ENCODE measurements at regions not wholly inside any gene's neighbourhood (a gene's known extent, or its start where the extent isn't known, plus 50 kb on each side); places are given as distances from the start of the nearest gene placed in this dataset.

- no peak overlapping the region for H3K27ac ChIP-seq
- no peaks in the 10 kb centered on the region for H3K4me1 ChIP-seq (replicated peaks in 1 of 2)
- H3K4me3 ChIP-seq, result no peak overlapping the region
- TF ChIP-seq CTCF (IDR thresholded peaks at IDR 0.05), result no peak
- no peak for TF ChIP-seq POLR2A (IDR thresholded peaks at IDR 0.05)
- H3K36me3 ChIP-seq (replicated peaks in 1 of 2), result no peaks in the 10 kb centered on the region
- intact Hi-C loops (cut with DNase I), result loop anchor here in 1 of 2 donors (2.0 kb wide), 1 partner anchor 492 kb away; no protein-coding TSS in a partner anchor
- WGBS, 4 donors, result 77 to 88% (median 83%) methylated on average over 5 of the region's 5 CpGs
- no peak for DNase-seq
- H3K27me3 ChIP-seq, result no peaks in the 10 kb centered on the region
- H3K9me3 ChIP-seq (replicated peaks in 1 of 3), result peaks cover 0 to 8% (median 0%) of the 10 kb centered on the region in 3 donors
Measured at GRCh38 chr15:58268746-58269267, 130.6 kb downstream of the AQP9 start.

- intact Hi-C loops (cut with DNase I), result loop anchor here in 1 of 2 donors (2.0 to 10.0 kb wide), 2 partner anchors 285 to 491 kb away; no protein-coding TSS in a partner anchor
- H3K4me3 ChIP-seq, result no peak overlapping the region
- H3K9me3 ChIP-seq (replicated peaks in 1 of 3), result peaks cover 0 to 8% (median 0%) of the 10 kb centered on the region in 3 donors
- peak in 6 of 7 donors; percentile 24 to 55 (median 39) for DNase-seq
- H3K27ac ChIP-seq, result no peak overlapping the region
- no peaks in the 10 kb centered on the region for H3K36me3 ChIP-seq (replicated peaks in 1 of 2)
- no peaks in the 10 kb centered on the region for H3K4me1 ChIP-seq (replicated peaks in 1 of 2)
- 53 to 64% (median 59%) methylated on average over 10 of the region's 10 CpGs for WGBS, 4 donors
- TF ChIP-seq POLR2A (IDR thresholded peaks at IDR 0.05) (no peak), CTCF (IDR thresholded peaks at IDR 0.05) (peak; percentile 42 to 68 (median 67))
- H3K27me3 ChIP-seq, result no peaks in the 10 kb centered on the region
Measured at GRCh38 chr15:58269455-58270414, 131.6 kb downstream of the AQP9 start.

GRCh38 chr15:58271410-58271809 lies 133.2 kb downstream of the AQP9 start:
- peaks cover 5% of the 10 kb centered on the region for H3K27me3 ChIP-seq
- H3K27ac ChIP-seq, result no peak overlapping the region
- WGBS, 4 donors, result 95 to 99% (median 97%) methylated on average over 3 of the region's 3 CpGs
- H3K4me3 ChIP-seq, result no peak overlapping the region
- no peaks in the 10 kb centered on the region for H3K36me3 ChIP-seq (replicated peaks in 1 of 2)
- no peaks in the 10 kb centered on the region for H3K4me1 ChIP-seq (replicated peaks in 1 of 2)
- no peak for DNase-seq
- intact Hi-C loops (cut with DNase I), result loop anchor here in 1 of 2 donors (10.0 kb wide), 1 partner anchor 283 kb away; no protein-coding TSS in a partner anchor
- TF ChIP-seq CTCF (IDR thresholded peaks at IDR 0.05) (no peak), POLR2A (IDR thresholded peaks at IDR 0.05) (no peak)
- H3K9me3 ChIP-seq (replicated peaks in 1 of 3), result peaks cover 0 to 8% (median 0%) of the 10 kb centered on the region in 3 donors

- 89 to 96% (median 94%) methylated on average over 7 of the region's 7 CpGs for WGBS, 4 donors
- Histone ChIP-seq H3K36me3 (replicated peaks in 1 of 2) (no peaks in the 10 kb centered on the region), H3K27ac (no peak overlapping the region), H3K27me3 (peaks cover 5% of the 10 kb centered on the region), H3K4me3 (no peak overlapping the region), H3K4me1 (replicated peaks in 1 of 2) (no peaks in the 10 kb centered on the region), H3K9me3 (replicated peaks in 1 of 3) (peaks cover 0 to 8% (median 0%) of the 10 kb centered on the region in 3 donors)
- TF ChIP-seq CTCF (IDR thresholded peaks at IDR 0.05) (no peak), POLR2A (IDR thresholded peaks at IDR 0.05) (no peak)
- no peak for DNase-seq
- intact Hi-C loops (cut with DNase I), result loop anchor here in 1 of 2 donors (10.0 kb wide), 1 partner anchor 282 kb away; no protein-coding TSS in a partner anchor
Measured at GRCh38 chr15:58273104-58273503, 134.9 kb downstream of the AQP9 start.
